B cell (primary cell): ENCODE measurements at regions not wholly inside any gene's neighbourhood (a gene's known extent, or its start where the extent isn't known, plus 50 kb on each side); places are given as distances from the start of the nearest gene placed in this dataset.

Experiments
- EZH2 ChIP-seq: IDR thresholded peaks from 2 replicates; pipeline ENCODE4 v1.6.1; 2012; ENCODE audit warnings: borderline replicate concordance, low read depth, mild to moderate bottlenecking, moderate library complexity, low read length; ENCODE audit not compliant: insufficient read depth, poor library complexity, severe bottlenecking
- TF ChIP-seq, protein P1 (sequence below): fragments of 200-600 bp; IDR thresholded peaks from one replicate; pipeline ENCODE4 v1.8.0; 2022; ENCODE audit warnings: antibody characterized with exemption, mild to moderate bottlenecking

DNA sequence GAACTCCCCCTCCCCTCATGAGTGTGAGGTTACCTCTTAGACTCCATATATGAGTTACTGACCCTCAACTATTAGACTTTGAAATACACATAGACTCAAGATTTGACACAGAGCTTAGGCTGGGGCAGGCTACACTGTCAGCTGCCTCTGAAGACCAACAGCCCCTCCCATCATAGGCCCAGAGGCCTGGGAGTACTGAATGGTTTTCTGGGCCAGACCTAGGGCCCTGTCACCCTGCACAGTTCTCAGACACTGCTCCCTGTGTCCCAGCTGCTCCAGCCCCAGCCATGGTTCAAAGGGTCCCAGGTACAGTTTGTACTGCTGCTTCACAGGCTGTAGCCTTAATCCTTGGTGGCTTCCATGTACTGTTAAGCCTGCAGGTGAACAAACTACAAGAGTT is 132.1 kb upstream of the MOCS1 start:
- TF ChIP-seq, protein P1, sequence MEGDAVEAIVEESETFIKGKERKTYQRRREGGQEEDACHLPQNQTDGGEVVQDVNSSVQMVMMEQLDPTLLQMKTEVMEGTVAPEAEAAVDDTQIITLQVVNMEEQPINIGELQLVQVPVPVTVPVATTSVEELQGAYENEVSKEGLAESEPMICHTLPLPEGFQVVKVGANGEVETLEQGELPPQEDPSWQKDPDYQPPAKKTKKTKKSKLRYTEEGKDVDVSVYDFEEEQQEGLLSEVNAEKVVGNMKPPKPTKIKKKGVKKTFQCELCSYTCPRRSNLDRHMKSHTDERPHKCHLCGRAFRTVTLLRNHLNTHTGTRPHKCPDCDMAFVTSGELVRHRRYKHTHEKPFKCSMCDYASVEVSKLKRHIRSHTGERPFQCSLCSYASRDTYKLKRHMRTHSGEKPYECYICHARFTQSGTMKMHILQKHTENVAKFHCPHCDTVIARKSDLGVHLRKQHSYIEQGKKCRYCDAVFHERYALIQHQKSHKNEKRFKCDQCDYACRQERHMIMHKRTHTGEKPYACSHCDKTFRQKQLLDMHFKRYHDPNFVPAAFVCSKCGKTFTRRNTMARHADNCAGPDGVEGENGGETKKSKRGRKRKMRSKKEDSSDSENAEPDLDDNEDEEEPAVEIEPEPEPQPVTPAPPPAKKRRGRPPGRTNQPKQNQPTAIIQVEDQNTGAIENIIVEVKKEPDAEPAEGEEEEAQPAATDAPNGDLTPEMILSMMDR, result no peak
- TF ChIP-seq EZH2, result no peak
